SK-N-SH (cell line): ENCODE measurements at regions not wholly inside any gene's neighbourhood (a gene's known extent, or its start where the extent isn't known, plus 50 kb on each side); places are given as distances from the start of the nearest gene placed in this dataset.

ENCODE experiments used
- CTCF ChIA-PET: fragments of 300-600, 350-600 bp; formaldehyde crosslinking; extraction: SDS; loops from one replicate; lab custom pipeline; 2021; lab: Yijun Ruan, JAX
- POLR2A ChIA-PET: fragments of 350-600 bp; sonication (Branson Sonifier 250); formaldehyde crosslinking; extraction: SDS; loops from one replicate; lab custom pipeline; 2020; ENCODE audit warnings: antibody characterized with exemption, inconsistent platforms; lab: Yijun Ruan, JAX
- DNase-seq: peaks from one replicate; pipeline ENCODE4 v3.0.0; 2012
- H2AFZ ChIP-seq: fragments of 200-600 bp; sonication (generic); 2 replicates; pipeline ENCODE4 v1.8.1; 2016; ENCODE audit warnings: antibody characterized with exemption, mild to moderate bottlenecking, low read depth
- H3F3A ChIP-seq: fragments of 200-600 bp; sonication (generic); replicated peaks from 2 replicates; pipeline ENCODE3; 2016; ENCODE audit warnings: antibody characterized with exemption, mild to moderate bottlenecking; ENCODE audit not compliant: insufficient read depth
- H3K27ac ChIP-seq, 2 experiments: fragments of 200-500 bp in 1 of 2; fragments of 200-600 bp in 1 of 2; sonication (Bioruptor generic) in 1 of 2; sonication (generic), shearing (Covaris generic) in 1 of 2; 2 replicates each; pipeline versions ENCODE4 v1.5.1 to v1.6.1; 2014 to 2016; ENCODE audit warnings: low read depth in 2 of 2, inconsistent platforms in 1 of 2, low read length in 1 of 2, mild to moderate bottlenecking in 1 of 2, mixed read lengths in 1 of 2
- H3K27me3 ChIP-seq: fragments of 200-600 bp; sonication (generic), shearing (Covaris generic); 2 replicates; pipeline ENCODE4 v1.6.1; 2016; ENCODE audit warnings: mixed run types; ENCODE audit not compliant: insufficient read depth
- H3K36me3 ChIP-seq, 2 experiments: fragments of 200-500 bp in 1 of 2; fragments of 200-600 bp in 1 of 2; sonication (Bioruptor generic) in 1 of 2; sonication (generic) in 1 of 2; replicated peaks in 1 of 2; 2 replicates each; pipeline versions ENCODE3 to v1.5.1; 2014 to 2016; ENCODE audit warnings: low read length in 1 of 2, mild to moderate bottlenecking in 1 of 2; ENCODE audit not compliant: insufficient read depth in 2 of 2, control insufficient read depth in 1 of 2
- H3K4me1 ChIP-seq, 2 experiments: fragments of 200-500 bp in 1 of 2; fragments of 200-600 bp in 1 of 2; sonication (Bioruptor generic) in 1 of 2; sonication (generic), shearing (Covaris generic) in 1 of 2; 2 replicates each; pipeline versions ENCODE4 v1.5.1 to v1.6.1; 2014 to 2016; ENCODE audit warnings: low read depth in 1 of 2, low read length in 1 of 2, mixed run types in 1 of 2; ENCODE audit not compliant: insufficient read depth in 2 of 2, control insufficient read depth in 1 of 2
- H3K4me2 ChIP-seq: fragments of 200-600 bp; sonication (generic), shearing (Covaris generic); 2 replicates; pipeline ENCODE4 v1.6.1; 2017; ENCODE audit warnings: mixed run types
- H3K4me3 ChIP-seq, 2 experiments: fragments of 200-500 bp in 1 of 2; fragments of 200-600 bp in 1 of 2; sonication (Bioruptor generic) in 1 of 2; sonication (generic), shearing (Covaris generic) in 1 of 2; 2 replicates each; pipeline versions ENCODE4 v1.5.1 to v1.8.1; 2014 to 2016; ENCODE audit warnings: low read depth in 2 of 2, inconsistent platforms in 1 of 2, low read length in 1 of 2, mild to moderate bottlenecking in 1 of 2, mixed read lengths in 1 of 2, moderate library complexity in 1 of 2
- H3K79me2 ChIP-seq: fragments of 200-600 bp; sonication (generic); 2 replicates; pipeline ENCODE4 v1.8.1; 2017; ENCODE audit warnings: mild to moderate bottlenecking; ENCODE audit not compliant: insufficient read depth
- H3K9ac ChIP-seq: fragments of 200-600 bp; sonication (generic); 2 replicates; pipeline ENCODE4 v1.6.1; 2017; ENCODE audit warnings: mixed run types
- H3K9me2 ChIP-seq: fragments of 200-600 bp; sonication (generic); 2 replicates; pipeline ENCODE4 v1.6.1; 2017; ENCODE audit warnings: mixed run types
- H3K9me3 ChIP-seq: fragments of 200-600 bp; sonication (generic); 2 replicates; pipeline ENCODE4 v1.6.1; 2017; ENCODE audit warnings: mixed run types, mild to moderate bottlenecking, moderate library complexity
- H4K20me1 ChIP-seq: fragments of 200-600 bp; sonication (generic); 2 replicates; pipeline ENCODE4 v1.6.1; 2017; ENCODE audit warnings: mild to moderate bottlenecking, mixed run types; ENCODE audit not compliant: insufficient read depth
- CHD2 ChIP-seq: fragments of 150-350 bp; IDR thresholded peaks from 2 replicates; pipeline ENCODE4 v1.6.1; 2018; ENCODE audit warnings: low read length; ENCODE audit not compliant: partially characterized antibody
- EZH2phosphoT487 ChIP-seq: fragments of 200-600 bp; sonication (generic); IDR thresholded peaks from 2 replicates; pipeline ENCODE4 v1.6.1; 2017; ENCODE audit warnings: low read depth, mixed run types, mild to moderate bottlenecking, antibody characterized with exemption, moderate library complexity, borderline replicate concordance
- FOSL2 ChIP-seq: IDR thresholded peaks from 2 replicates; pipeline ENCODE4 v1.4.0; 2012; ENCODE audit warnings: low read depth, mild to moderate bottlenecking, moderate library complexity, borderline replicate concordance
- FOXJ3 ChIP-seq: sonication (generic); formaldehyde crosslinking; IDR thresholded peaks from 2 replicates; pipeline ENCODE4 v1.5.1; 2020; ENCODE audit warnings: mild to moderate bottlenecking, missing genetic modification reagents
- GABPA ChIP-seq: IDR thresholded peaks from 2 replicates; pipeline ENCODE4 v1.4.0; 2012; ENCODE audit warnings: low read depth, mild to moderate bottlenecking
- IRF3 ChIP-seq: fragments of 150-350 bp; IDR thresholded peaks from 2 replicates; pipeline ENCODE4 v1.6.1; 2016; ENCODE audit warnings: mild to moderate bottlenecking, low read depth, low read length
- JUND ChIP-seq: IDR thresholded peaks from 2 replicates; pipeline ENCODE4 v1.4.0; 2012
- PBX3 ChIP-seq: IDR thresholded peaks from 2 replicates; pipeline ENCODE4; 2012
- POLR2AphosphoS5 ChIP-seq: IDR thresholded peaks from 2 replicates; pipeline ENCODE4 v1.6.1; 2012; ENCODE audit warnings: low read depth, low read length
- REST ChIP-seq: IDR thresholded peaks from 2 replicates; pipeline ENCODE4 v1.6.1; 2012; ENCODE audit warnings: mild to moderate bottlenecking, low read depth, low read length, moderate library complexity
- RFX5 ChIP-seq: IDR thresholded peaks from 2 replicates; pipeline ENCODE4 v1.6.1; 2012; ENCODE audit warnings: mild to moderate bottlenecking, improper control_type of control experiment, low read length
- RXRA ChIP-seq: IDR thresholded peaks from 2 replicates; pipeline ENCODE4 v1.4.0; 2012; ENCODE audit warnings: low read depth, mild to moderate bottlenecking, borderline replicate concordance
- SMC3 ChIP-seq: IDR thresholded peaks from 2 replicates; pipeline ENCODE4 v1.6.1; 2012; ENCODE audit warnings: low read depth, low read length, improper control_type of control experiment
- TCF12 ChIP-seq: IDR thresholded peaks from 2 replicates; pipeline ENCODE4 v1.4.0; 2012
- TEAD4 ChIP-seq: IDR thresholded peaks from 2 replicates; pipeline ENCODE4 v1.4.0; 2012; ENCODE audit warnings: mild to moderate bottlenecking, borderline replicate concordance; ENCODE audit not compliant: insufficient read depth
- ZBTB33 ChIP-seq: IDR thresholded peaks from 2 replicates; pipeline ENCODE4 v1.4.0; 2012; ENCODE audit warnings: low read depth, borderline replicate concordance
- WGBS: methylation state at CpG from one replicate; pipeline ENCODE4 v1.1.6; 2017; ENCODE audit warnings: low lambda C conversion rate; 5-methylcytosine and 5-hydroxymethylcytosine counted together

- H3K36me3 ChIP-seq: no peaks in the 10 kb centered on the region
- H3F3A ChIP-seq: no peaks in the 10 kb centered on the region
- H4K20me1 ChIP-seq: no peaks in the 10 kb centered on the region
- no peak overlapping the region for H3K4me2 ChIP-seq
- DNase-seq: no peak
- H3K27ac ChIP-seq: no peak overlapping the region
- no peaks in the 10 kb centered on the region for H3K27me3 ChIP-seq
- no peaks in the 10 kb centered on the region for H3K9me3 ChIP-seq
- no peak for TF ChIP-seq SMC3
- no peak for TF ChIP-seq FOXJ3 (CRISPR knock-in tag)
- no peak for TF ChIP-seq JUND
- TF ChIP-seq CHD2: no peak
- no peak for TF ChIP-seq REST
- TF ChIP-seq PBX3: no peak
- no peak for TF ChIP-seq POLR2AphosphoS5
- TF ChIP-seq TEAD4: no peak
- no peak for TF ChIP-seq RXRA
- no peak for TF ChIP-seq TCF12
- H3K79me2 ChIP-seq: no peaks in the 10 kb centered on the region
- ChIA-PET POLR2A (no interaction called here), CTCF (interaction anchor here (1.2 kb wide), 1 partner anchor 81 kb away, joined by 4 read pairs; no protein-coding TSS in a partner anchor)
- H3K4me1 ChIP-seq: no peaks in the 10 kb centered on the region
- H3K4me3 ChIP-seq: no peak overlapping the region
- H3K9ac ChIP-seq: no peak overlapping the region
- H2AFZ ChIP-seq: no peak overlapping the region
- H3K9me2 ChIP-seq: no peaks in the 10 kb centered on the region
- WGBS: 32% methylated on average over 6 of the region's 6 CpGs
Measured at GRCh38 chr7:25646726-25647413, 418.6 kb upstream of the NPVF start.

GRCh38 chr7:25647872-25648271 is 419.6 kb upstream of the NPVF start:
- ChIA-PET CTCF (interaction anchor here (1.0 kb wide), 1 partner anchor 11 kb away, joined by 3 read pairs; no protein-coding TSS in a partner anchor), POLR2A (no interaction called here)
- Histone ChIP-seq H3K9me3 (no peaks in the 10 kb centered on the region), H3K4me2 (no peak overlapping the region), H3K27ac (no peak overlapping the region), H3K27me3 (no peaks in the 10 kb centered on the region), H4K20me1 (no peaks in the 10 kb centered on the region), H3F3A (no peaks in the 10 kb centered on the region), H3K4me1 (no peaks in the 10 kb centered on the region), H3K79me2 (no peaks in the 10 kb centered on the region), H3K9ac (no peak overlapping the region), H3K36me3 (no peaks in the 10 kb centered on the region), H3K9me2 (no peaks in the 10 kb centered on the region), H3K4me3 (no peak overlapping the region), H2AFZ (no peak overlapping the region)
- no peak for DNase-seq
- no peak for TF ChIP-seq GABPA
- no peak for TF ChIP-seq RFX5
- no peak for TF ChIP-seq EZH2phosphoT487
- no peak for TF ChIP-seq JUND
- TF ChIP-seq PBX3: no peak
- no peak for TF ChIP-seq ZBTB33
- no peak for TF ChIP-seq IRF3
- no peak for TF ChIP-seq FOSL2
- WGBS: 16% methylated on average over 2 of the region's 2 CpGs
